ENCODE measurements at regions not wholly inside any gene's neighbourhood (a gene's known extent, or its start where the extent isn't known, plus 50 kb on each side); places are given as distances from the start of the nearest gene placed in this dataset.
A peak's percentile ranks its signal among the peaks of the same experiment; 100 is the strongest.

- intact Hi-C loops (cut with DNase I) = no loop called here
- H3K9me3 ChIP-seq (ENCODE audit: control insufficient read depth in 2 of 3, insufficient read depth in 1 of 3, low read length in 3 of 3) = no peaks in the 10 kb centered on the region
- H3K27me3 ChIP-seq (ENCODE audit: control insufficient read depth, insufficient read depth, low read length) = no peaks in the 10 kb centered on the region
- no peak for TF ChIP-seq CTCF (IDR thresholded peaks at IDR 0.05; ENCODE audit: borderline replicate concordance, extremely low read depth, insufficient read depth)
- H3K36me3 ChIP-seq (ENCODE audit: control insufficient read depth in 2 of 3, insufficient read depth in 3 of 3, low read length in 3 of 3) = no peaks in the 10 kb centered on the region
- FAIRE-seq = no peak
- no peak overlapping the region for H3K27ac ChIP-seq (ENCODE audit: low read depth in 2 of 2, low read length in 2 of 2)
- no peaks in the 10 kb centered on the region for H3K4me1 ChIP-seq (ENCODE audit: control insufficient read depth in 2 of 3, insufficient read depth in 2 of 3, low read depth in 1 of 3, low read length in 3 of 3)
- H3K4me3 ChIP-seq (ENCODE audit: low read length in 3 of 3) = no peak overlapping the region
- H3K9ac ChIP-seq (ENCODE audit: low read length in 3 of 3) = no peak overlapping the region
- no peak for DNase-seq
These were observed 189.7 kb downstream of the BCAT1 start for GRCh38 chr12:24759155-24759554.

GRCh38 chr12:24756479-24757024 is 192.3 kb downstream of the BCAT1 start:
- no peak for TF ChIP-seq CTCF (IDR thresholded peaks at IDR 0.05; ENCODE audit: borderline replicate concordance, extremely low read depth, insufficient read depth)
- intact Hi-C loops (cut with DNase I) = no loop called here
- H3K9me3 ChIP-seq (ENCODE audit: control insufficient read depth in 2 of 3, insufficient read depth in 1 of 3, low read length in 3 of 3) = no peaks in the 10 kb centered on the region
- no peak overlapping the region for H3K27ac ChIP-seq (ENCODE audit: low read depth in 2 of 2, low read length in 2 of 2)
- H3K4me3 ChIP-seq (ENCODE audit: low read length in 3 of 3) = no peak overlapping the region
- no peaks in the 10 kb centered on the region for H3K36me3 ChIP-seq (ENCODE audit: control insufficient read depth in 2 of 3, insufficient read depth in 3 of 3, low read length in 3 of 3)
- no peaks in the 10 kb centered on the region for H3K4me1 ChIP-seq (ENCODE audit: control insufficient read depth in 2 of 3, insufficient read depth in 2 of 3, low read depth in 1 of 3, low read length in 3 of 3)
- H3K9ac ChIP-seq (ENCODE audit: low read length in 3 of 3) = no peak overlapping the region
- H3K27me3 ChIP-seq (ENCODE audit: control insufficient read depth, insufficient read depth, low read length) = no peaks in the 10 kb centered on the region
- DNase-seq = peak in 1 of 5 donors; percentile 13
- no peak for FAIRE-seq

DNA sequence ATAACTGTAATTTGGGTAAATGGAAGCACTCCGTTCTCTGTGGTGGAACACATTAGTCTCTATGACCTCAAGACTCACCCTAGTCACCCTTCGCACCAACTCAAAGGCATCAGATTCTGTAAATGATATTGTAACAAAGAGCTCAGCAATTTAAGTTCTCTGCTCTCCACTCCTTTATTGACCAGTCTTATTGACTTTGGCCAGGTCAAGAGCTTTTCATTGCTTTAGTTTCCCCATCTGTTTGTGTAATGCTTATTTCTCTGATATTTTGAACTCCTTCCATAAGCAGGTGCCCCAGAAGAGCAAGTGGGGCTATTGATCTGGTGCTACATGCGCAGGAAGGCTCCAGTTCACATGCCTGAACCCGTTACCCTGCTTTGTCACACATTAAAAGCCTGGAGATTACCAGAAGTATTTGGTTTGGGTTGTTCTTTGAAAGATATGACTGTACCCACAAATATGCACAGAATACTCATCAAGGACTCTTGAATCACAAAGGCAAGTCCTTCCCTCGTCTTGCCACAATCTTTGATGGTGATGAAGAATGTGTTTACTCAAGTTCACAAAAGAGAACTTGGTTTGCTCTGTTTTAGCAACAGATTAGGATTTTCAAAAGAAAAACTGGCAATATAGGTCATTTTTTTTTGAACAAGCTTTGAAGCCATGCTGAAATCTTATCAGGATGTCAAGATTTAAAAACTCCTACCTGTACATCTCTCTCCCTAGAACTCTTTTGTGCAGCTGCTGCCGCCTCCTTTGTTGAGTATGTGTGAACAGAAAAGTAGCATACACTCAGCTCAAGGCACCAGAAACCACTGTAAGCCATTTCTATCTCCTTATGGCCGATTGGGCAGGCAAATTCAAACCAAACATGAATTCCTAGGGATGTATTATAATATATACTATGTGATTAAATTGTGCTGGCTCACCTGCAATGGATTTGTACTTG is 193.9 kb downstream of the BCAT1 start:
- FAIRE-seq = no peak

More for the DNA sequence above, 193.9 kb downstream of the BCAT1 start:
- Histone ChIP-seq H3K4me3 (ENCODE audit: low read length in 3 of 3) (no peak overlapping the region), H3K4me1 (ENCODE audit: control insufficient read depth in 2 of 3, insufficient read depth in 2 of 3, low read depth in 1 of 3, low read length in 3 of 3) (no peaks in the 10 kb centered on the region), H3K9ac (ENCODE audit: low read length in 3 of 3) (no peak overlapping the region), H3K9me3 (ENCODE audit: control insufficient read depth in 2 of 3, insufficient read depth in 1 of 3, low read length in 3 of 3) (no peaks in the 10 kb centered on the region), H3K36me3 (ENCODE audit: control insufficient read depth in 2 of 3, insufficient read depth in 3 of 3, low read length in 3 of 3) (no peaks in the 10 kb centered on the region), H3K27me3 (ENCODE audit: control insufficient read depth, insufficient read depth, low read length) (no peaks in the 10 kb centered on the region), H3K27ac (ENCODE audit: low read depth in 2 of 2, low read length in 2 of 2) (no peak overlapping the region)
- TF ChIP-seq CTCF (IDR thresholded peaks at IDR 0.05; ENCODE audit: borderline replicate concordance, extremely low read depth, insufficient read depth) = no peak
- intact Hi-C loops (cut with DNase I) = no loop called here
- no peak for DNase-seq

Measured in kidney (tissue), 13 donors.